ENCODE measurements at regions not wholly inside any gene's neighbourhood (a gene's known extent, or its start where the extent isn't known, plus 50 kb on each side); places are given as distances from the start of the nearest gene placed in this dataset.
A peak's percentile ranks its signal among the peaks of the same experiment; 100 is the strongest.

DNA sequence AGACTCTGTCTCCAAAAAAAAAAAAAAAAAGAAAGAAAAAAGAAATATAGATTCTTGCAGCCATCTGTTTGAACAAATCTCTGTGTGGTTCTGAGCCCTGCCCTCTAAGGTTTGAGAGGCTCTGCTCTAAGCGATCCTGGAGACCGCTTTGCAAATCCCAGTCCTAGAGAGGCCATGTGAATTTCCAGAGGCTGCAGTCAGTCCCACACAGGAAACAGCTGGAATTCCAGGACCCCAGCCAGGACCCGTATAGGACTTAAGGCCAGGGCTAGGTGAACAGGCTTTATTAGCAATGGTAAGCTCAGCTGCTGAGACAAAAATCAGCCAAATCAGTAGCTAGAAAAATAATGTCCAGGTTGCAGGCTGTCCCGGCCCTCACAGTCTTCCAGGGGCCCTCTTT lies 154.8 kb downstream of the RPS24 start:
- DNase-seq, result peak; percentile 14

- no peak for DNase-seq
These were observed 156.6 kb downstream of the RPS24 start for GRCh38 chr10:78190051-78190825.

DNA sequence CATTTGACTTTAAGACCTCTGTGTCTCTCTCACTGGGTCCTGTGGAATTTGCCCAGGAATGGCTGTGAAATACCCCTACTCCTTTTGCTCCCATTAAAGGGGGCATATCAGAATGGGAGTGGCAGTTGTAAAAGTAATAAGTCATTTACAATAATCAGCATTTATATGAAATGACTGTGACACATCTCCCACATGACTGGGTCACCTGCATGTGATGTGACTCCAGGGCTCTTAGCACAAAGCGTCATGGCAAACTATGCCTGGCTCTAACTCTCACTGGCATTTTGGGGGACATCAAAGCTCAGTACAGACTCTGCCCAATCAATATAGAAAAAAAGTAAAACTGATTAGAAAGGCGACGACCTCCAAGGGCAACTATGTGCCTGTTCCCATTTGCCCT lies 157.6 kb downstream of the RPS24 start:
- no peak for DNase-seq

- DNase-seq, result no peak
These were observed 159.5 kb downstream of the RPS24 start for GRCh38 chr10:78193189-78193588.

DNA sequence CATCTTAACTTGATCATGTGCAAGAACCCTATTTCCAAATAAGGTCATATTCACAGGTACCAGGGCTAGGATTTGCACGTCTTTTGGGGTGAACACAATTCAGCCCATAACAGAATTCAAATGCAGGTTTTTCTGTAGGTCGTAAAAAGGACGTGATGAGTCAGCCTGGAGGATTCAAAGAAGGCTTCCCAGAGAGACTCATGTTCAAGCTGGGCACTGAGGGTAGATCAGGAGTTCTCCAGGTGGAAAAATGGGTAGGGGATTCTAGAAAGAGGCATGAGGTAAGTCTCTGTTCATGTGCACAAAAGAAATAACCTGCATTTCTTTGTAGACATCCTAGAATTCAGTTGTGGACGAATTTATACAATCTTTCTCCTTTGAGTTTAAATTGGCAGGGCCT lies 160.4 kb downstream of the RPS24 start:
- no peak for DNase-seq

DNA sequence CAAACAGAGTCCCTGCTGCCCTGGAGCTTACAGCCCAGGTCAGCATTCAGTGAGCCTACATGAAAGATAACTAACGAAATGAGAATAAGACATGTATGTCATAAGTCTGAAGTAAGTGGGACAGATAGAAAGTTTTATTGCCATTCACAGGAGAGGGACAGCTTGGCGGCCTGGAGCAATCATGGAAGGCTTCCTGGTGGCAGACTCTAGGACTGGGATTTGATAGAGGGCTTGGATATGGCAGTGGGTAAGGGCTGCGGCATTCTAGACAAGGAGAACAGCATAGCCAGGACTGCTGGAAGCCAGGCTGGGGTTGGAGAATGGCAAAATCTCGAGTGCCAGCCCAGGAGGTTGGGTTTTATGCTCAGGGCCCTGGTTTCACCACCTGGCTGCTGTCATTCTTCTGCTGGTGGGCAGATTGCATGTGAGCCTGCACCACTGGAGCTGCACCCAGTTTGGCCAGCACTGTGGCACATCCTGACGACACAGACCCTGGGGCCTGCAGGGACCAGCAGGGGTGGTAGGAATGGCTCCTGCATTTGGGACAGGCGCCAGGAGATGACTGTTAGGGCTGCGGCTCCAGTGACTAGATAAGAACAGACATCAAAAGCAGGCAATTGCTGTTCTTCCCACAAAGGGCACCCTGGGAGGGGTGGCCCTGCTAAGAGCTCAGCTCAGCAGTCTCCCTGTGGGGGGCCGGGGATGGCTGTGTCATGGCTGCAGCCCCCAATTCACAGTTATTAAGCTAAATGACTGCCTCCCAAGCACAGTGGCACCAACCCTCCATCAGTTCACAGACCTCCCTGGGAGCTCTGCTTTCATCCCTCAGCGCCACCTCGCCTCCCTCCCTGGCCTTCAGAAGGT lies 161.1 kb downstream of the RPS24 start:
- peak; percentile 39 for DNase-seq

GRCh38 chr10:78196396-78196795 lies 162.7 kb downstream of the RPS24 start:
- no peak for DNase-seq

DNA sequence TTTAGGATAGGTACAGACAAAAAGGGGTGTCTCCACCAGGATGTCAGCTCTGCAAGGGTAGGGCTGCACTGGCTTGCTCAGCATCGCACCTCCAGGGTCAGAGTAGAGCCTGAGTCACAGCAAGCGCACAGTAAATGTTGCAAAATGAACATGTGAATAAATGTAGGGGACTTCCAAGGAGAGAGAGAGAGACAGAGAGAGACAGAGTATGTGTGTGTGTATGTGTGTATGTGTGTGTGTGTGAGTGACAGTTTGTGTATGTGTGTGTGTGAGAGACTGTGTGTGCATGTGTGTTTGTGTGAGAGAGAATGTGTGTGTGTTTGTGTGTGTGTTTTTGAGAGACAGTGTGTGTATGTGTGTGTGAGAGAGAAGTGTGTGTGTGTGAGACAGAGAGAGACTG lies 163.3 kb downstream of the RPS24 start:
- peak; percentile 60 for DNase-seq

DNA sequence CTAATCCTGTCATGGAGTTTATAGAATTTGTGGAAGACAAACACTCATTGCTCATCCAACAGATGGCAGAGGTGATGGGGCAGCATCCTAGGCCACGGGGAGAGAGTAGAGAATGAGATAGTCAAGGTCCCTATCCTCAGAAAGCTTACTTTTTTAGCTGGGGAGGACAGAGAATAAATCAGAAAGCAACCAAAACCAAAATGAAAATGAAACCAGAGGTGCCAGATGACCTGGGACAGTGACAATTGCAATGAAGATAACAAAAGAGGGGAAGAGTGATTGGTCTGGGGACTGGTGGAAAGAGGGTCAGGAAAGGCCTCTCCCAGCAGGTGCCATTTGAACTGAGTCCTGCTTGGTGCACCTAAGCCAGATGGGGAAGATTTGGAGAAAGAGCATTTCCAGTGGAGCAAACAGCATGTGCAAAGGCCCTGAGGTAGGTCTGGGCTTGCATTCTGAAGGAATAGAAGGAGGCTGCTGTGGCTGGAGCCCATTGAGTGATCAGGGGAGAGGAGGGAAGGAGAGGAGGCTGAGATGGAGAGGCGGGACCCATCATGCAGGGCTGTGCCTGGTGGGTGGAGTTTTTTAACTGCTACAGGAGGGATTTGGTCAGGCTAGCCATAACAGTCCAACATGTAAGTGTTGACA lies 164.1 kb downstream of the RPS24 start:
- DNase-seq, result no peak

DNA sequence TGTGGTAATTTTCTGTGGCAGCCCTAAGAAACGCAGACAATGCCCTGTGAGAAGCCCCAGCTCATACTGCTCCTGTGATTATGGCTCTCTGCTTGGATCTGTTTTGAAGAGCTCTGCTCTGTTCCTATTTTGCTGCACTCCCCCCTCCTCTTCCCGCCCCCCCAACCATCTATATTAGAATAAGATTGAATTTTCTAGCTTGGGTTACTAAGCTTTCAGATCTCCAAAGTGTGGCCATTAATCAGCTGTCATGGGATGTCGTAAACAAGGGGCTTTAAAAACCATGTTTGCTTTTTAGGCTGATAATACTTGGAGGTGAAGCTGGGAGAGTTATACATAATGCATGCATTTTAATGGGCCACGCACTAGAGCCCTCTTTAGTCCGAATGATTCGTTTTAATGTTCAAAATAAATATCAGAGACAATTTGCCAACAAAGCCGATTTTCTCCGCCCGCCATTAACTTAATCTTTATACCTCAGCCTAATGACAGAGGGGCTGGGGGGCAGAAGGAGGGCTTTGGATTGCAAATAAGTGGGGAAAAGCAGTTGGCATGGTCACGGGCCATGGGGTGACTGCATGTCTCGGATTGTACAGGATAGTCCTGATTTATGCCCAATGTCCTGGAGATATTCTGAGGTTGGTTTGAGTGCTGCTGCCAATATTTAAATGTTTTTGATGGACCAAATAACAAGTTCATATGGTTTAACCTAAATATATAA lies 165.5 kb downstream of the RPS24 start:
- DNase-seq, result no peak

GRCh38 chr10:78199759-78200158 lies 166.1 kb downstream of the RPS24 start:
- DNase-seq, result no peak

DNA sequence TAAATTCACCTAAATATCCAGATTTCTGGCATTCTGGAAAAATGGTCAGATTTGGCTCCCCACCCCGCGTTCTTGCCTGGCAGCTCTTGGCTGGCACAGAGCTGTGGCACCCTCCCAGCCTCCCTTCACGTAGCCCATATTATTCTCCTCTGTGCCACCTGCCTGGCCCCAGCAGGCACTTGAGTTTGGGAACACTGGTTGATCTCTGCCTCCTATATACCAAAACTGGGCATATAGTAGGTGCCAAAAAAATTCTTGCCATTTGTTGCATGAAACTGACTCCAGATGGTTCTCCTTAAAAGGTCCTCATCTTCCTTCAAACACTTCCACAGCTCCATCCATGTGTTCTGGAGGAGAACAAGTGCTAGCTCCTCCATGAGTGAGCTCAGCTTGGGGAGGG lies 167.0 kb downstream of the RPS24 start:
- no peak for DNase-seq

GRCh38 chr10:78202386-78202785 lies 168.7 kb downstream of the RPS24 start:
- DNase-seq, result no peak

DNA sequence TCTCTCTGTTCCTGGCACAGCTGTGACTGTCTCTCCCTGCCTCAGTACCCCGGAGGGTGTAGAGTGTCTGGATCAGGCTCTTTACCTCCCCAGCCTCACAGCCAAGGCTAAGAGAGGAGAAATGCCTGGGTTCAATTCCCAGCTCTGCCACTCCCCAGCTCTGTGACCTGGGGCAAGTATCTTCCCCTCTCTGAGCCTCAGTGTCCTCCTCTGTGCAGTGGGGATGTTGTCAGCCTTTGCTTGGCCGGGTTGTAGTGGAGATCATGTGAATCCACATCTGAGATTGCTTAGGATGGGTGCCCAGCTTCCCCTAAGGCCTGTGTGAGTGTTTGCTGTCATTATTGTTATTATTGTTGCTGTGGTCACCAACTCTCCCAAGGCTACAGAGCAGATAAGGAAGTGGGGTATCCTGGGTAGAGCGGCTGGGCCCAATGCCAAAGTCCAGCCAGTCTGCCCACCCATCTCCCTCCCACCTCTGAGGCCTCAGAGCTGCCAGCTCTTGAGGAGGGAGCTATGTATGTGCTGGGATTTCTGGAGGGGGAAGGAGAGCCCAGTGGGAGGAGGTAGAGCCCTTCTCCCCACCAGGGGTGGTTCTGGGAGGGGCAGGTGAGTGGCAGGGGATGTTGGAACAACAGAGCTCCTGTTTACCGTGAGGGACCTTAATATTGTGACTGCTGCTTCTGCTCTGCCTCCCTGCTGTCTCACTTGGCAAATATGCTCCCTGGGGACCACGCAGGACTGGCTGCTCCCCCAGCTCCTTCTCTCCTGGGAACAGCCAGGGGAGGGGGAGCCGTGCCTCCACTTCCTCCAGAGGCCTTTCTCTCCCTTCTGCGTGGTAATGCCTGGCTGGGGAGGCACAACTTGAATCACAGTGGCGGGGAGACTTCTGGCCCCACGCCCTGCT lies 170.5 kb downstream of the RPS24 start:
- peak; percentile 9 for DNase-seq

DNA sequence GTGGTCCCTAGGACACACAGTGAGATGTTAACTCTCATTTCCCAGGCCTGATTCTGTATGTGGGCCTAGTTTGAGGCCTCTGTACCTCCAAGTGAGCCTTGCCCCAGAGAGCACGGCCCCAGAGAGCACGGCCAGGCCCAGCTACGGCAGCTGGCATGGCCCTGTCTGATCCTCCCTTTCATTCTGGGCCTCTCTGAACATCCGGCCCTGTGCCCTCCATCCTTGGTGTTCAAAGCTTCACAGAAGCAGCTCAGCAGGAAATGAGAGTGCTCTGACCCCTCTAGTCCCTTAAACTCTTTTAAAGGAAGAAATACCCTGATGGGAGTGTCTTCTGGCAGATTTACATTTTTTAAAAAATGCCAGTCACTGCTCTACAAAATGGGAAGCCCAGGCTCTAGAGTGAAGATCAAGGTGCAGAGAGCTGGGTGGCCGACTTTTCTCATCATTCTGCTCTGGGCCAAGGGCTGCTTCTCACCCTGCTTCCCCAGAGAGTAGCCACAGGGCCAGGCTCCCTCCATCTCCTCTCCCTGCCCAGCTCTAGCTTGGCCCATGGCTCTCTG lies 171.9 kb downstream of the RPS24 start:
- no peak for DNase-seq

DNA sequence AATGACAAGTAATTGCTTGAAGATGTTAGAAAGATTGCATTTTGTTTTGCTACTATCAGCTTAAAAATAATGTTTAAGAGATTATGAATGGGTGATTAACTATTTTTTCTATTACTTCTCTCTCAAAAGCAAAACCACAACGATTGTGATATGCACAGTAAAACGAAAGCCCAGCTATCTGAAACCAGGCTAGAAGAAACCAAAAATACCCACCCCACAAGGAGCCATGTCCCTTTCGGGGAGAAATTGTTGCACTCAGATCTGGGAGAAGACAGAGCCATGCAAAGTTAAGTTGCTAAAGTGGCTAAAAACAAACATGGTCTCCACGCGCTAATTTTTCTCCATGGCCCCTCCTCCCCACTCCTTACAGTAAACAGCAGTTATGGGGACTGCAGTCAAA lies 173.6 kb downstream of the RPS24 start:
- DNase-seq, result no peak

- no peak for DNase-seq
These were observed 174.1 kb downstream of the RPS24 start for GRCh38 chr10:78207776-78208175.

DNA sequence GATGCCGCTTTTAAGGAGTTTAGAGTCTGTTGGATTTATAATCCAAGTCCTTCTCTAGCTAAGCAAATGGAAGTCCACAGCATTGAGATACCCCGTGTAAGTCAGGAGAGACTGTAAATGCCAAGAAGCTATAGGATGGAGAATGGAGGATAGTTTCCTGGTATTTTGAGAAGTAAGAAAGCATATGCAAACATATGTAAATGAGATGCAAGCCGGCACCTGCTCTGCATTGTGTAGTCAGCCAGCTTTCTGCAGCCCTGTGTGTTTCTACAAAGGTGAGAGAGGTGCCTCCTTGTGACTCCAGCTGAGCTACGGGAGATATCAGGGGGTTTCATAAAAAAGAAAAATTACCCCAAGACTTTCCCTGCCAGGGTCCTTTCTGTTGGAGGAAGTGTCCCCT lies 176.3 kb downstream of the RPS24 start:
- no peak for DNase-seq

DNA sequence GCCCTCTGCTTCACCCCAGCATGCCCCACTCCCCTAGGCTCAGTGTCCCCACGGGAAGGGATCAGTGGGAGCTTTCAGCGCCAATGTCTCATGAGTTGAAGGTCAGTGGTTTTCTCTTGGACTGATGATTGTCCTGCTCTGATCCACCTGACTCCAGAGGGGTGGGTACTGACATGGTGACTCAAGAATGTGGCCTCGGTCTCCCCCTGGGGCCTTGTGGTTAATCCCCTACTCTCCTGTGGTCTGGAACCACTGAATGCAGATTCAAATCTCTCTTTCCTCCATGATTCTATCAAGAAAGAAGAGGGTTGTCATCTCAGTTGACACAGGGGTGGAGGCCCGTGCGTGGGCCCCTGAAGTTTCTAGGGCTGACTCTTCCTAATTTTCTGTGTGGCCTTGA lies 176.9 kb downstream of the RPS24 start:
- no peak for DNase-seq

GRCh38 chr10:78210976-78211375 lies 177.3 kb downstream of the RPS24 start:
- no peak for DNase-seq

DNA sequence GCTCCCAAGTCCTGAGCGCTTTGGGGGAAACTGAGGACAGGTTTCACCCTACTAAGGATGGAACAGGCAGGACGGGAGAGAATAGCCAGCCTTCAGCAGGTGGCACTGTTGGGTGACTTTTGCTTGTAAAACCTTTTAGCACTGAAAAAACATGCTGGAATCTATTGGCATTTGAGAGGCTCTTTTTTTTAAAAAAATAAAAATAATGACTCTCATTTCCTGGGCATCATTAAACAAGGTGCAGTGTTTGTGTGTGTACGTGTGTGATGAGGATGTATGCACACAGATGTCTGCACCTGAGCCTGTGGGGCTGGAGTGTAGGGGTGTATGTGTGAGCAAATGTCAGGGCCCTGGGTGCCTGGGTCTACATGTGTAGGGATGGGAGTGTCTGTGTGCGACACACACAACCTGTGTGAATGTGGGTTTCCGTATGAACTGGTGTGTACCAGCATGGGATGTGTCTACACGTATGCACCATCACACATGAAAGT lies 177.9 kb downstream of the RPS24 start:
- peak; percentile 60 for DNase-seq
